CD4-positive, alpha-beta T cell (primary cell): ENCODE measurements at regions not wholly inside any gene's neighbourhood (a gene's known extent, or its start where the extent isn't known, plus 50 kb on each side); places are given as distances from the start of the nearest gene placed in this dataset.

ENCODE experiments used
- ATAC-seq: fragments of 200-7000 bp; cut with Tn5 transposase; one replicate; pipeline ENCODE4 v1.10.0; 2022; ENCODE audit warnings: mild to moderate bottlenecking; ENCODE audit not compliant: poor library complexity
- CTCF ChIA-PET: fragments of 350-600 bp; sonication (Branson Sonifier 250); formaldehyde crosslinking; loops from one replicate; lab custom pipeline; 2021; ENCODE audit warnings: antibody characterized with exemption, inconsistent platforms; lab: Charles Lee
- POLR2A ChIA-PET: fragments of 350-600 bp; sonication (Branson Sonifier 250); formaldehyde crosslinking; loops from one replicate; lab custom pipeline; 2021; ENCODE audit warnings: antibody characterized with exemption, inconsistent platforms; lab: Charles Lee
- DNase-seq, 14 experiments: peaks; one replicate each; pipeline ENCODE4 v3.0.0-alpha.2; 2013 to 2020; ENCODE audit warnings: mixed read lengths in 2 of 14
- H3K27ac ChIP-seq, 2 donors: one replicate each; pipeline versions ENCODE4 v1.5.1 to v1.7.0; 2013; ENCODE audit warnings: low read length in 2 of 2, low read depth in 1 of 2, mild to moderate bottlenecking in 1 of 2
- H3K27me3 ChIP-seq, 2 experiments: 1 replicate in 1 of 2; 2 replicates in 1 of 2; pipeline versions ENCODE4 v1.6.1 to v1.7.0; 2013; ENCODE audit warnings: low read length in 2 of 2, control low read depth in 1 of 2, mild to moderate bottlenecking in 1 of 2, moderate library complexity in 1 of 2; ENCODE audit not compliant: insufficient read depth in 2 of 2, control insufficient read depth in 1 of 2
- H3K36me3 ChIP-seq: one replicate; pipeline ENCODE4 v1.6.1; 2013; ENCODE audit warnings: low read length, control low read depth; ENCODE audit not compliant: insufficient read depth
- H3K4me1 ChIP-seq: one replicate; pipeline ENCODE4 v1.6.1; 2013; ENCODE audit warnings: low read length, control low read depth; ENCODE audit not compliant: insufficient read depth
- H3K4me3 ChIP-seq: one replicate; pipeline ENCODE4 v1.5.1; 2013; ENCODE audit warnings: mild to moderate bottlenecking, low read length, moderate library complexity
- H3K9me3 ChIP-seq, 2 experiments: 1 replicate in 1 of 2; 2 replicates in 1 of 2; pipeline versions ENCODE4 v1.6.1 to v1.7.0; 2013; ENCODE audit warnings: low read length in 2 of 2, mild to moderate bottlenecking in 2 of 2, control low read depth in 1 of 2, moderate library complexity in 1 of 2; ENCODE audit not compliant: control insufficient read depth in 1 of 2, insufficient read depth in 1 of 2
- H3K27ac Mint-ChIP-seq: one replicate; pipeline ENCODE4 v1.8.0; 2020; ENCODE audit warnings: mixed read lengths
- H3K27me3 Mint-ChIP-seq: one replicate; pipeline ENCODE4 v1.8.0; 2021; ENCODE audit warnings: mixed read lengths
- H3K36me3 Mint-ChIP-seq: one replicate; pipeline ENCODE4 v1.8.0; 2021; ENCODE audit warnings: low read depth, mixed read lengths
- H3K4me1 Mint-ChIP-seq: one replicate; pipeline ENCODE4 v1.8.0; 2021; ENCODE audit warnings: low read depth, mixed read lengths
- H3K4me3 Mint-ChIP-seq: one replicate; pipeline ENCODE4 v1.8.0; 2020; ENCODE audit warnings: mild to moderate bottlenecking, mixed read lengths
- H3K9me3 Mint-ChIP-seq: one replicate; pipeline ENCODE4 v1.8.0; 2020; ENCODE audit warnings: mixed read lengths
- intact Hi-C, 2 experiments: fragments of 100-400 bp; cut with DNase I in 1 of 2; cut with micrococcal nuclease in 1 of 2; formaldehyde crosslinking; loops; one replicate each; pipeline versions ENCODE4 v1.15.1 to v1.9.0; 2023 to 2025; cut with DNase I, micrococcal nuclease
- TF ChIP-seq, protein P1 (sequence below): fragments of 200-600 bp; IDR thresholded peaks from one replicate; pipeline ENCODE4 v1.8.0; 2022; ENCODE audit warnings: antibody characterized with exemption, mild to moderate bottlenecking

DNA sequence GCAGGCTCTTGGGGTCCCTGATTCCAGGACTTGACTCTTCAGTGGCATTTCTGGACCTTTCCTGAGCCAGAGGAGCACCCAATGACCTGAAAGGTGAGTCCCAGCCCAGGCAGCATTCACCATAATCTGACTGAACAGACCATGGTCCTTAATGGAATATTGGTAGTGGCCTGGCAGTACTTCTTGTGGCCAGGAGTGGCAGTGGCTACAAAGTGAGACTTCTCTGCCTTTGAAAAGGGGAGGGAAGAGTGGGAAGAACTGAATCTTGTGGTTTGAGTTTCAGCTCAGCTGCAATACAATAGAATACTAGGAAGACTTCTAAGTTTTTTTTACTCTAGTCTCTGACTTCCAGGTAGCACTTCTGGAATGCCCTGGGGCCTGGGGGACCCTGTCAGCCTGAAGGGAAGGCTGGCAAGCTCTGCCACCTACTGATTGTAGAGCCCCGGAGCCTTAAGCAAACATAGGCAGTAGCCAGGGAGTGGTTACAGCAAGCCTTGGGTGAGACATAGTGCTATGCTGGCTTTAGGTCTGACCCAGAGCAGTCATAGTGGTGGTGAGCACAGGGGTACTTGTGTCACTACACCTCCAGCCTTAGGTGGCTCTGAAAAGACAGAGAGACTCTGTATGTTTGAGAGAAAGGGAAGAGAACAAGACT lies 674.2 kb upstream of the MANEA start:
- no peak overlapping the region for H3K27ac Mint-ChIP-seq
- no peaks in the 10 kb centered on the region for H3K4me1 Mint-ChIP-seq
- ATAC-seq, result no peak
- no peak overlapping the region for H3K4me3 Mint-ChIP-seq
- CTCF ChIA-PET, result no interaction called here
- H3K36me3 ChIP-seq, result no peaks in the 10 kb centered on the region
- H3K27ac ChIP-seq, result no peak overlapping the region
- no peak for DNase-seq
- H3K4me1 ChIP-seq, result no peaks in the 10 kb centered on the region
- H3K36me3 Mint-ChIP-seq, result no peaks in the 10 kb centered on the region
- no peak overlapping the region for H3K4me3 ChIP-seq
- intact Hi-C loops, result no loop called here
- POLR2A ChIA-PET, result no interaction called here
- no peaks in the 10 kb centered on the region for H3K27me3 Mint-ChIP-seq
- peaks cover 4% of the 10 kb centered on the region for H3K9me3 Mint-ChIP-seq
- TF ChIP-seq, protein P1, sequence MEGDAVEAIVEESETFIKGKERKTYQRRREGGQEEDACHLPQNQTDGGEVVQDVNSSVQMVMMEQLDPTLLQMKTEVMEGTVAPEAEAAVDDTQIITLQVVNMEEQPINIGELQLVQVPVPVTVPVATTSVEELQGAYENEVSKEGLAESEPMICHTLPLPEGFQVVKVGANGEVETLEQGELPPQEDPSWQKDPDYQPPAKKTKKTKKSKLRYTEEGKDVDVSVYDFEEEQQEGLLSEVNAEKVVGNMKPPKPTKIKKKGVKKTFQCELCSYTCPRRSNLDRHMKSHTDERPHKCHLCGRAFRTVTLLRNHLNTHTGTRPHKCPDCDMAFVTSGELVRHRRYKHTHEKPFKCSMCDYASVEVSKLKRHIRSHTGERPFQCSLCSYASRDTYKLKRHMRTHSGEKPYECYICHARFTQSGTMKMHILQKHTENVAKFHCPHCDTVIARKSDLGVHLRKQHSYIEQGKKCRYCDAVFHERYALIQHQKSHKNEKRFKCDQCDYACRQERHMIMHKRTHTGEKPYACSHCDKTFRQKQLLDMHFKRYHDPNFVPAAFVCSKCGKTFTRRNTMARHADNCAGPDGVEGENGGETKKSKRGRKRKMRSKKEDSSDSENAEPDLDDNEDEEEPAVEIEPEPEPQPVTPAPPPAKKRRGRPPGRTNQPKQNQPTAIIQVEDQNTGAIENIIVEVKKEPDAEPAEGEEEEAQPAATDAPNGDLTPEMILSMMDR, result no peak
- H3K9me3 ChIP-seq, result peaks cover 0 to 6% of the 10 kb centered on the region in 2 experiments
- H3K27me3 ChIP-seq, result no peaks in the 10 kb centered on the region

GRCh38 chr6:94899191-94899590 lies 678.1 kb upstream of the MANEA start:
- H3K4me3 ChIP-seq, result no peak overlapping the region
- no peak for ATAC-seq
- ChIA-PET CTCF (no interaction called here), POLR2A (no interaction called here)
- no peaks in the 10 kb centered on the region for H3K36me3 ChIP-seq
- Mint-ChIP-seq H3K27me3 (no peaks in the 10 kb centered on the region), H3K36me3 (no peaks in the 10 kb centered on the region), H3K4me1 (no peaks in the 10 kb centered on the region), H3K27ac (no peak overlapping the region), H3K4me3 (no peak overlapping the region), H3K9me3 (peaks cover 4% of the 10 kb centered on the region)
- H3K4me1 ChIP-seq, result no peaks in the 10 kb centered on the region
- no peaks in the 10 kb centered on the region for H3K27me3 ChIP-seq
- no peak for DNase-seq
- TF ChIP-seq, protein P1, result no peak
- H3K27ac ChIP-seq, result no peak overlapping the region
- peaks cover 0 to 6% of the 10 kb centered on the region in 2 experiments for H3K9me3 ChIP-seq
- intact Hi-C loops, result no loop called here

DNA sequence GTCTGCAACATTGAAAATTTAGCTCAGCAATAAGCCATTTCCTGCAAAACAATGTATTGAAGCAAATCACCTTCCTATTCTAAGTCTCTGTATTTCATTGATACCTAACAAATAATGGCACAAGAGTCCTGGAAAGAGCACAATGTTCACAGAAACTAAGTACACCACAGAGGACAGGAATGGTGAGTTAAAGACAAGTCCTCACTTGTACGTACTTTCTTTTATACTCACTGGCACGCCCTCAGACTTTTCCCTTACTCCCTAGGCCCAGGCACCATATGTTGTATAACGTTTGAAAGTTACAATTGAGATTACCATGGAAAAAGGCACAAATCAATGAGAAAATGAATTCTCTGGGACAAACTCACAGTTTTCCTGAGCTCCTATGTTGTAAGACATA lies 683.0 kb upstream of the MANEA start:
- intact Hi-C loops, result no loop called here
- ChIA-PET POLR2A (no interaction called here), CTCF (no interaction called here)
- Histone ChIP-seq H3K4me1 (no peaks in the 10 kb centered on the region), H3K9me3 (no peaks in the 10 kb centered on the region), H3K27ac (no peak overlapping the region), H3K4me3 (no peak overlapping the region), H3K36me3 (no peaks in the 10 kb centered on the region), H3K27me3 (no peaks in the 10 kb centered on the region)
- no peaks in the 10 kb centered on the region for H3K4me1 Mint-ChIP-seq
- TF ChIP-seq, protein P1, result no peak
- H3K27me3 Mint-ChIP-seq, result no peaks in the 10 kb centered on the region
- no peak overlapping the region for H3K27ac Mint-ChIP-seq
- no peak for ATAC-seq
- no peak overlapping the region for H3K4me3 Mint-ChIP-seq
- peaks cover 2% of the 10 kb centered on the region for H3K9me3 Mint-ChIP-seq
- H3K36me3 Mint-ChIP-seq, result no peaks in the 10 kb centered on the region
- no peak for DNase-seq
